ENCODE measurements at regions not wholly inside any gene's neighbourhood (a gene's known extent, or its start where the extent isn't known, plus 50 kb on each side); places are given as distances from the start of the nearest gene placed in this dataset.

- no peak for TF ChIP-seq GTF2F1 (IDR thresholded peaks at IDR 0.05; ENCODE audit: low read depth, low read length)
- TF ChIP-seq MYNN (IDR thresholded peaks at IDR 0.05), result no peak
- TF ChIP-seq MYNN (CRISPR knock-in tag; IDR thresholded peaks at IDR 0.05), result no peak
- no peak for TF ChIP-seq WHSC1 (IDR thresholded peaks at IDR 0.05; ENCODE audit: low read length)
- no peak for TF ChIP-seq BMI1 (IDR thresholded peaks at IDR 0.05; ENCODE audit: low read length)
- no peak for TF ChIP-seq SRSF1 (IDR thresholded peaks at IDR 0.05; ENCODE audit: low read depth, low read length)
- no peak for TF ChIP-seq ZNF518B (CRISPR knock-in tag; IDR thresholded peaks at IDR 0.05)
- TF ChIP-seq DPF2 (IDR thresholded peaks at IDR 0.05), result no peak
Observed at GRCh38 chr3:110731148-110731547, 340.5 kb upstream of the NECTIN3 start (continued).

DNA sequence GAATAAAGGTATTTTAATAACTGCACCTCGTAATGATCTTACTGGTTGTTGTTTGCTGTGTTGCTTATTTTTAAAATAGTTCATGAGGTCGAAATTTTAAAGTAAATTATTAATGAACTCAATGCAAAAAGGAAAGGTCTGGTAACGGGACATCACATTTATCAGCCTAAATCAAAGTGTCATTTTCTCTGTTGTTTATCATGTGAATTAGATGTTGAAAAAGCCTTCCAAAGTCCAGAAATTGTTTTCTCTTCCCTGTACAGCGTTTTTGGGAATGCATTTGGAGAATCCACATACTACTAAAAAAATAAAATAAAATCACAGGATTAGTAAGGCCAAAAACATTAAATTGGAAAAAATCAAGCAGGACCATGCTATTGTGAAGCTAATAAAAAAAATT is 339.2 kb upstream of the NECTIN3 start:
- WGBS (ENCODE audit: insufficient coverage, low coverage, missing lambda C conversion rate), result 4% methylated on average over 4 of the region's 4 CpGs
- Histone ChIP-seq H3K9me3 (replicated peaks; ENCODE audit: control insufficient read depth, insufficient read depth, low read depth, low read length) (no peaks in the 10 kb centered on the region), H3K4me2 (ENCODE audit: insufficient read depth, low read length) (no peak overlapping the region), H3K4me3 (no peak overlapping the region), H3K9ac (ENCODE audit: insufficient read depth in 1 of 2, low read depth in 2 of 2, low read length in 2 of 2) (no peak overlapping the region), H3K27me3 (ENCODE audit: control insufficient read depth in 2 of 2, insufficient read depth in 2 of 2, low read length in 2 of 2) (no peaks in the 10 kb centered on the region), H3K4me1 (replicated peaks in 1 of 2; ENCODE audit: control insufficient read depth in 2 of 2, insufficient read depth in 2 of 2, low read length in 2 of 2) (no peaks in the 10 kb centered on the region), H2AFZ (ENCODE audit: low read depth, low read length) (no peak overlapping the region), H3K27ac (ENCODE audit: extremely low read depth, low read depth, low read length) (no peak overlapping the region), H3K36me3 (ENCODE audit: control insufficient read depth, insufficient read depth, low read length) (no peaks in the 10 kb centered on the region), H3K9me1 (ENCODE audit: control insufficient read depth, insufficient read depth, low read length) (no peaks in the 10 kb centered on the region), H4K20me1 (replicated peaks; ENCODE audit: control insufficient read depth, insufficient read depth, low read length) (no peaks in the 10 kb centered on the region), H3K79me2 (ENCODE audit: control insufficient read depth, insufficient read depth, low read length) (no peaks in the 10 kb centered on the region)
- no peak for ATAC-seq
- CTCF ChIA-PET (ENCODE audit: low intra/inter-chr PET ratio), result no interaction called here
- no TSS peak for BruUV-seq (replicated peaks)
- no peak for DNase-seq (ENCODE audit: extremely low read depth in 1 of 4, low spot score in 3 of 4)
- POLR2A ChIA-PET, result no interaction called here
- intact Hi-C loops (cut with micrococcal nuclease) (no loop called here), in situ Hi-C loops (cut with MboI) (no loop called here)
- no peak for FAIRE-seq
- TF ChIP-seq ZNF224 (CRISPR knock-in tag; IDR thresholded peaks at IDR 0.05) (no peak), SRSF1 (IDR thresholded peaks at IDR 0.05; ENCODE audit: low read depth, low read length) (no peak), AFF1 (IDR thresholded peaks at IDR 0.05; ENCODE audit: low read depth in 1 of 2, partially characterized antibody in 2 of 2) (no peak), CXXC5 (CRISPR knock-in tag; IDR thresholded peaks at IDR 0.05) (no peak), POLR2AphosphoS5 (IDR thresholded peaks at IDR 0.05; ENCODE audit: control insufficient read depth, insufficient read depth, low read depth, low read length) (no peak), NEUROD1 (IDR thresholded peaks at IDR 0.05; ENCODE audit: borderline replicate concordance, low read depth, low read length, partially characterized antibody) (no peak), THRA (IDR thresholded peaks at IDR 0.05) (no peak), PPARD (CRISPR knock-in tag; IDR thresholded peaks at IDR 0.05) (no peak)

All from K562 (cell line).